ENCODE measurements at regions not wholly inside any gene's neighbourhood (a gene's known extent, or its start where the extent isn't known, plus 50 kb on each side); places are given as distances from the start of the nearest gene placed in this dataset.

GRCh38 chr7:52431082-52431815 lies 604.2 kb upstream of the POM121L12 start:
- no peak for TF ChIP-seq CTCF (IDR thresholded peaks at IDR 0.05)
- Histone ChIP-seq H3K27ac (no peak overlapping the region), H3K27me3 (ENCODE audit: low read depth) (no peaks in the 10 kb centered on the region), H3K4me1 (no peaks in the 10 kb centered on the region), H3K36me3 (no peaks in the 10 kb centered on the region), H3K4me3 (no peak overlapping the region), H3K9me3 (peaks cover 5% of the 10 kb centered on the region)
- DNase-seq (no peak), ATAC-seq (peak in 1 of 2 donors; percentile 30)
- intact Hi-C loops (cut with DNase I): no loop called here

- TF ChIP-seq CTCF (IDR thresholded peaks at IDR 0.05): no peak
- H3K9me3 ChIP-seq: no peaks in the 10 kb centered on the region
- DNase-seq (no peak), ATAC-seq (no peak)
- no peak overlapping the region for H3K27ac ChIP-seq
- no peaks in the 10 kb centered on the region for H3K27me3 ChIP-seq (ENCODE audit: low read depth)
- no peaks in the 10 kb centered on the region for H3K4me1 ChIP-seq
- intact Hi-C loops (cut with DNase I): no loop called here
- no peak overlapping the region for H3K4me3 ChIP-seq
- H3K36me3 ChIP-seq: no peaks in the 10 kb centered on the region
These were observed 612.2 kb upstream of the POM121L12 start for GRCh38 chr7:52423251-52423650.

DNA sequence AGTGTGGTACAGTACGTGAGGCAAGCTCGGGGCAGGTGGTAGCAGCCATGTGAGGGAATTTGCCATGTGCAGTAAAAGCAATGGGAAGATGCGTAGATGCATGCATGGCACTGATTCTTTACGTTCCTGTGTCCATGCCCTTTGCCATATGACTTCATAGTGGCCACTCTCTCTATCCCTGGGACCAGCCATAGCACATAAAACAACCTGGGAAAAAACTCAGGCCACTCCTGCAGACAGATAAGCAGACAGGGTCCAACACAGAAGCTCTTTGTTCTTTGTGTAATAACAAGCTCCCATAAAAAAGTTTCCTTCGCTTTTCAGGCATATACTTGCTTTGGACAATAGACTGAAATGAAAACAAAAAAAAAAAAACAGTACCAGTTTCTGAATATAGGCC lies 622.4 kb upstream of the POM121L12 start:
- no peak for TF ChIP-seq CTCF (IDR thresholded peaks at IDR 0.05)
- ATAC-seq: no peak
- no peak overlapping the region for H3K4me3 ChIP-seq

GRCh38 chr7:52410032-52410431 lies 625.4 kb upstream of the POM121L12 start:
- intact Hi-C loops (cut with DNase I): no loop called here
- DNase-seq: no peak

More for the DNA sequence above, 622.4 kb upstream of the POM121L12 start:
- Histone ChIP-seq H3K4me1 (no peaks in the 10 kb centered on the region), H3K36me3 (no peaks in the 10 kb centered on the region), H3K27me3 (ENCODE audit: low read depth) (no peaks in the 10 kb centered on the region), H3K27ac (no peak overlapping the region), H3K9me3 (no peaks in the 10 kb centered on the region)
- intact Hi-C loops (cut with DNase I): no loop called here
- no peak for DNase-seq

GRCh38 chr7:52406808-52407207 lies 628.6 kb upstream of the POM121L12 start:
- ATAC-seq: no peak
- Histone ChIP-seq H3K4me3 (no peak overlapping the region), H3K4me1 (no peaks in the 10 kb centered on the region), H3K9me3 (no peaks in the 10 kb centered on the region), H3K36me3 (no peaks in the 10 kb centered on the region), H3K27ac (no peak overlapping the region), H3K27me3 (ENCODE audit: low read depth) (no peaks in the 10 kb centered on the region)
- no peak for TF ChIP-seq CTCF (IDR thresholded peaks at IDR 0.05)
- DNase-seq: no peak
- intact Hi-C loops (cut with DNase I): no loop called here

More at GRCh38 chr7:52410032-52410431, 625.4 kb upstream of the POM121L12 start:
- Histone ChIP-seq H3K4me3 (no peak overlapping the region), H3K27me3 (ENCODE audit: low read depth) (no peaks in the 10 kb centered on the region), H3K9me3 (no peaks in the 10 kb centered on the region), H3K4me1 (no peaks in the 10 kb centered on the region), H3K27ac (no peak overlapping the region), H3K36me3 (no peaks in the 10 kb centered on the region)
- TF ChIP-seq CTCF (IDR thresholded peaks at IDR 0.05): no peak
- ATAC-seq: no peak
